Fibroblast of skin of scalp (primary cell): ENCODE measurements at regions not wholly inside any gene's neighbourhood (a gene's known extent, or its start where the extent isn't known, plus 50 kb on each side); places are given as distances from the start of the nearest gene placed in this dataset.
"Not testable (repeated sequence)": the region's sequence is repeated elsewhere in the genome, so short reads cannot be mapped to it uniquely, and the experiment has no call there.

Source experiments
- DNase-seq: peaks from one replicate; pipeline ENCODE4 v3.0.0-alpha.2; 2013

- no peak for DNase-seq
Observed at GRCh38 chr12:33690562-33690961, 250.9 kb upstream of the SYT10 start.

- DNase-seq: no peak
Observed at GRCh38 chr12:33703221-33703620, 263.6 kb upstream of the SYT10 start.

GRCh38 chr12:33706927-33707326 lies 267.3 kb upstream of the SYT10 start:
- no peak for DNase-seq

- no peak for DNase-seq
Observed at GRCh38 chr12:33708935-33709334, 269.3 kb upstream of the SYT10 start.

GRCh38 chr12:33710548-33710947 lies 270.9 kb upstream of the SYT10 start:
- DNase-seq: no peak

GRCh38 chr12:33718631-33719030 lies 279.0 kb upstream of the SYT10 start:
- DNase-seq: no peak

- DNase-seq: no peak
Observed at GRCh38 chr12:33721561-33721960, 281.9 kb upstream of the SYT10 start.

- DNase-seq: no peak
Observed at GRCh38 chr12:33724867-33725266, 285.2 kb upstream of the SYT10 start.

GRCh38 chr12:33734871-33735270 lies 287.4 kb upstream of the ALG10 start:
- DNase-seq: no peak

GRCh38 chr12:33752854-33753253 lies 269.4 kb upstream of the ALG10 start:
- no peak for DNase-seq

- DNase-seq: no peak
Observed at GRCh38 chr12:33757701-33758100, 264.6 kb upstream of the ALG10 start.

- no peak for DNase-seq
Observed at GRCh38 chr12:33759279-33759678, 263.0 kb upstream of the ALG10 start.

GRCh38 chr12:33763331-33763730 lies 259.0 kb upstream of the ALG10 start:
- no peak for DNase-seq

- no peak for DNase-seq
Observed at GRCh38 chr12:33770652-33771051, 251.6 kb upstream of the ALG10 start.

GRCh38 chr12:33771889-33772288 lies 250.4 kb upstream of the ALG10 start:
- DNase-seq: no peak

- DNase-seq: not testable (repeated sequence)
Observed at GRCh38 chr12:33773091-33773490, 249.2 kb upstream of the ALG10 start.

GRCh38 chr12:33786532-33786931 lies 235.8 kb upstream of the ALG10 start:
- no peak for DNase-seq

- no peak for DNase-seq
Observed at GRCh38 chr12:33794954-33795353, 227.3 kb upstream of the ALG10 start.

GRCh38 chr12:33795536-33795935 lies 226.8 kb upstream of the ALG10 start:
- DNase-seq: no peak

- DNase-seq: no peak
Observed at GRCh38 chr12:33813536-33813935, 208.8 kb upstream of the ALG10 start.

- DNase-seq: no peak
Observed at GRCh38 chr12:33817713-33818112, 204.6 kb upstream of the ALG10 start.

GRCh38 chr12:33818313-33818712 lies 204.0 kb upstream of the ALG10 start:
- no peak for DNase-seq

- DNase-seq: no peak
Observed at GRCh38 chr12:33825442-33825841, 196.9 kb upstream of the ALG10 start.

- DNase-seq: no peak
Observed at GRCh38 chr12:33825986-33826602, 196.2 kb upstream of the ALG10 start.

GRCh38 chr12:33828326-33828725 lies 194.0 kb upstream of the ALG10 start:
- DNase-seq: no peak
